GM18873 (cell line): ENCODE measurements at regions not wholly inside any gene's neighbourhood (a gene's known extent, or its start where the extent isn't known, plus 50 kb on each side); places are given as distances from the start of the nearest gene placed in this dataset.
A peak's percentile ranks its signal among the peaks of the same experiment; 100 is the strongest.

Experiments
- ATAC-seq: cut with Tn5 transposase; IDR thresholded peaks from one replicate; pipeline ENCODE4 v1.9.1; 2021; ENCODE audit warnings: mild to moderate bottlenecking, moderate library complexity, moderate number of reproducible peaks; ENCODE audit not compliant: unreplicated experiment, low FRiP score

DNA sequence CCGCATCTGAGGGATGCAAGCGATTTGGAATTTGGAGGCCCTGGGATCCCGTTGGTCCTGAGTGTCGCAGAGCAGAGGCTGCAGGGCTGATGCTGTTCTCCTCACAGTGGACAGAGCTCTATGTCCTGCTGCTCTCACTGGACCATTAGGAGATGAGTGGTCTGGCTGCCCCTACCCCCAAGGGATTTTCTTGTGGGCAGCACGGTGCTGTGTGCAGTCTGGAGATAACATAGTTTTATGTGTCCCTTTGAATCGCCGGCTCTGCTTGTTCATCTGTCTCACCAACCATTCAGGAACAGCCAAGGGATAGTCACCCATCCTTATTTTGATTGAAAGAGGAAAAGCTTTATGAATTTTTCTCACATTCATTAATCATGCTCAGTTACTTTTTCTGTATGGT lies 49.9 kb downstream of the CHRM3 start:
- no peak for ATAC-seq

DNA sequence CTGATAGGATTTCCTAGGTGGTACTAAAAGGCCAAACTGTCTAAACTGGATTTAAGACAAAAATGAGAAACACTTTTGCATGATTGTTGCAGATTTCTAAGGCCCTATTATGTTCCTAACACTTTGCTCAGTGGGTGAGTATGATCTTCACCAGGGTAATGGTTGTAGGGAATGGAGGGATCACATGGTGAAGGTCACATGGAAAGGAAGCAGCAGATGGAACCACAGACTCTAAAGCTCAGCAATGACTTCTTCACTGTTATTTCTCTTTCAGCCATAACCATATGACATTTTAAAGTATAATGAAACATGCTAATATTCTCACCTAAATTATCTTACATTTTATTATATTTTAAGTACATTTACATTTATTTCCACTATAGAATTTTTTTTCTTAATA lies 51.5 kb downstream of the CHRM3 start:
- no peak for ATAC-seq

DNA sequence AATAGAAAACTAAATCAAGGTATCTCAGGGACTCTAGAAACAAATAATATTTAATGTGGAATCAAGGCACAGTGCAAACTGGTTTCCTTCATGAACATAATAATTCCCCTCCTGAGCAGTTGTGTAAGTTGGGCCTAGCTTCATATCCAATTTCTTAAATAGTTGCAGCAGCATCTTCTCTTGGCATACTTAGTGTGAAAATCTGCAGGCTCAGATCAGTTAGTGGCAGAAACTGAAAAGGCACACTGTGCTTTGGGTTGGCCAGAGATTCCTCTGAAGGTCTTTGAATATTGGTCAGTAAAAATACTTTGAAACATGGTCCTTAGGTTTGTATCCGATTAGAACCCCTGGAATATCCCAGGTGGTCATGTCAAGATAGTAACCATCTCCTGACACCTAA lies 52.5 kb downstream of the CHRM3 start:
- no peak for ATAC-seq

DNA sequence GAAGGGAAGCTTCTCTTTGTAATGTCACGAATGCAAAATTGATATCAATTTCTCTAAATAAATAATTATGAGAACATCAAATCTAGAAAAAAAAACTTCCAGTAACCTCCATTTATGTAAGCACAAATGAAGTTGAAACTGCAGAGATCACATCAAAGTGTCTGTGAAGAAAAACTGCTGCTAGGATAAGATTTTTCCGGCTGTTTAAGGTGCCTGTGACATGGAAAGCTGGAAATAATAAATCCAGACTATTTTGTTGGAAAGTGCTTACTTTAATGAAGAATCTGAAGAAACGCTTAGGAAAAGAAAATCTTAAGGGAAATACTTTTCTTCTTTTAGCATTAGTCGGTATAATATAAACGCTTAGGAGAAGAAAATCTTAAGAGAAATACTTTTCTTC lies 57.0 kb downstream of the CHRM3 start:
- no peak for ATAC-seq

DNA sequence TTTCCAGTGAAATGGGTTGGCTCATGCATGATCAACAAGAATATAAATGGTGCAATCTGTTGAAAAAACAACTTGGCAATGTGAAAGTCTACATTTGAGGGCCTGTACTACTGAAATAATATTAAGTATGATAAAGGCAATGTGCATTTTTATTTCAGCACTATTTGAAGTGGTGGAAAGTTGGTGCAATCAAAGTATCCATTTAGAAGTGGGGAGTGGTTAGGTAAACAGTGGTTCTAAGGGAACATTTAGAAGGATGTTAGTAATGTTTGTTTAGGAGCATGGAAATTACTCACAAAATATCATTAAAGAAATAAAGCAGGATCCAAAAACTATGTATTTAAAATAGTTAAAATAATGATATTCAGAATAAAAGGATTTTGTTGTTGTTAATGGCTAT lies 60.2 kb downstream of the CHRM3 start:
- no peak for ATAC-seq

DNA sequence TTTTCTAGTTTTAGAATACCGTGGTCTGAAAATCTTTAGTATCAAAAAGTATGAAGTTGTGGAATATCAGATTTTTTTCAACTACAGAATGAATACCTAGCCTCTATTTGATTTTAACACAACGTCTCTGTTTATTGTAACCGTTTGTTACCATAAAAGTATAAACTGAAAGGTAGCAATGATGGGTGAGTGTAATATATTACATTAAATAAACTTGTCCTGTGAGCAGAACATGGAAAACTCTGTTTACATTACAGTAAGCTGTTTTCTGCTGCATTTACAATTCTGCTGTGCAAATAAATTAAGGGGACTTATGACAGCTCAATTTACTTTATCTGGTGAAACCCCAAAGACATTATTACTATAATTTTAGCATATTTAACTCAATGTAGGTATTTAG lies 62.5 kb downstream of the CHRM3 start:
- ATAC-seq: no peak

DNA sequence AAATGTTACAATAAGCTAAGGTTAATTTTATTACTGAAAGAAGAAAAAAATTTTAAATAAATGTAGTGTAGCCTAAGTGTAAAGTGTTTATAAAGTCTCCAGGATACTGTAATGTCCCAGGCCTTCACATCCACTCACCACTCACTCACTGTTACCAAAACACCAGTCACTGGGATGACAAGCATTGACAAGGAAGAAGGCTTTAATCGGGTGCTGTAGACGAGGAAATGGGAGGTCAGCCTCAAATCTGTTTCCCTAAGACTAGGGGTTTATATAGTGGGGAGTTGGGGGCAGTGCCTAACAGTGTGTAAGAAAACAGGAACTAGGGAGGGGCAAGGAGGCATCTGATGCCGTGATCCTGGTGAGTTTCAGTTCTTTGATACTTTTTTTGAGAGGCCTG lies 69.4 kb downstream of the CHRM3 start:
- no peak for ATAC-seq

DNA sequence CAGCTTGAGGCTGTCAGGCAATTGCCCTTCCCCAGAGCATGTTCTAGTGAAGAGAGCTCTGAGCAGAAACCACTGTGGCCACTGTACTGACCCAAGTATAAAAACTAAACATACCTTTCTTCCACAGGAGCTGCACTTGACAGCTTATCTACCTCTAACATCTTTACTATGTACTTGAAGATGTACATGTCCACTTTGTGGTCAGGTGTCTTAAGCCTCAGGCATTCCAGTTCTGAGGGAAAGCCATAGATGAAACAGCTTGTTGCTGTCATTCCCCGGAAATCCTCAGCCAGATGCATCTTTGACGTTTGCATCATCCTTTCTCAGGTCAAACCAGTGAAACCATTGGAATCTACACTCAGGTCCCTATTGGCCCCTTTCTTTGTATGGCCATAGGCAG lies 70.4 kb downstream of the CHRM3 start:
- no peak for ATAC-seq

DNA sequence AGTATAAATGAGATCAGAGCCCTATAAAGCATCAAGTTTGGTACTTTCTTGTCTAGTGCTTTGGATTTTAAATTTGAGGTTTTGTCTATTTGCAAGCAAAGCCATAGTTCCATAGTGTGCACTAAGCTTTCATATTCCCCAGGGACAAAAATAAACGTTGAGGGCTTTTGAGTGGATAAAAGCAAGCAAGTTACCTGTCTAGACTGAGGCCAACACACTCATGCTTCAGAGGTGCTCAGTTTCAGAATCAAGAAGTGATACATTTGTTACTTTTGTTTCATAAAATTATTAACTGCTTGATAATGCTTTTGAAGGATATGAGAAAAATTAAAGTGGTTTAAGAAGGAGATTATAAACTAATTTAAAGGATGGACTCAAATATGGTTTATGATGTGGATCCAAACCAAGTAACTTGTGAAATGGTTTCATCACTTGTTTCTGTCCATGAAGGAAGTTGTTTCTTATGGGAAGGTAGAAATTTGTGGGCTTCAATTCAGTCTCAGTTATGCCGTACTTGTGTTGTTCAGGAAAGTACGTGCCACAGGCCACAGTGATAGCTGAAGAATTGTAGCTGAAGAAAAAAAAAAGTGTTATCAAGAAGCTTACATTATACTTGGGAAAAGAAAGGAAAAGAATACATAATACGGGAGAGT lies 71.2 kb downstream of the CHRM3 start:
- ATAC-seq: peak; percentile 42

DNA sequence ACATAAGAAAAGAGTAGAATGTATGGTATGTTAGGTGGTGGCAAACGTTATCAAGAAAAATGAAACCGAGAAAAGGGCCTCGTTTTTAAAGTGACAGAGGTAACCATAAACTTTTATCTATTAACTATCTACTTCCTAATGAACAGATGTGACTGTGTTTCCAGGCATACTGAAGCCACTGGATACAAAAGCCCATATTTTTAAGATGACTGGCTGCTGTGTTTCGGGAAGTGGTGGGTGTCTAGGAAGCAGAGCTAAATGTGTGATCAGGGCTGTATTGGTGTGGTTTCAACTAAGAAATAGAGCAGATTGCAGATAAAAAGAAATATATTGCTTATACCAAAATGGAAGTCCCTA lies 71.8 kb downstream of the CHRM3 start:
- ATAC-seq: peak; percentile 84

DNA sequence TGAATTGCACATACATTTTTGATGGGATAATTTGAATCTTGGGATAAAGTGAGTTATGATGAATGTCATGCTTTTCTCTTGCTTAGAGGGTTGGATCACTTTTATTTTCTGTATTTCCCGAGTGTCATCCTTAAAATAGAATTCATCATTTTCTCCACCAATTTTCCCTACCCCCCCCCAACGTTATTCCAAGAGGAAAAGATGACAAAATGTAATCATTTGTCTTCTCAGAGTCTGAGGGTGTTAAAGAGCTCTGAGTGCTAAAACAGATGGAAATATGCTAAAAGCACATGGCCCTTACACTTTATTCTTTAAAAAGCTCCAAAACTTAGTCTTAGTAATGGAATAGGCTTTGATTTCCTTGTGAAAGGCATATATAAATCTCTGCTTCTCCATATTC lies 81.4 kb downstream of the CHRM3 start:
- no peak for ATAC-seq

DNA sequence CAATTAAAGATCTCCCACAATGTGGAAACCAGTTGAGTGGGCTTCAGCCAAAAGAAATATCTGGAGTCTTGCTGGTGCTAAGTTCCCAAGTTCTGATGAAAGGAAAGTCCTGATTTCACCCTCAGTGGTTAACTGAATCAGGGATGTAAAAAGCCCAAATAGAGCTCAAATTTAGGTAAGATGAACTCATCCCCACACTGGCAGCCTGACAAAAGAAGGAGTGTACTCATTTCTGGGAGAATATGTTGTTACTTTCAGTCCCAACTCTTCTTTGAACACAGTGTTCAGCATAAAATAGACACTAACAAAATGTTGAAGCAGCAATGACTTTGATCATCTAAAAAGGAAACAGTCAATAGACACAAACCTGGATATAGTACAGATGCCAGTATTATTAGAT lies 91.7 kb downstream of the CHRM3 start:
- no peak for ATAC-seq

DNA sequence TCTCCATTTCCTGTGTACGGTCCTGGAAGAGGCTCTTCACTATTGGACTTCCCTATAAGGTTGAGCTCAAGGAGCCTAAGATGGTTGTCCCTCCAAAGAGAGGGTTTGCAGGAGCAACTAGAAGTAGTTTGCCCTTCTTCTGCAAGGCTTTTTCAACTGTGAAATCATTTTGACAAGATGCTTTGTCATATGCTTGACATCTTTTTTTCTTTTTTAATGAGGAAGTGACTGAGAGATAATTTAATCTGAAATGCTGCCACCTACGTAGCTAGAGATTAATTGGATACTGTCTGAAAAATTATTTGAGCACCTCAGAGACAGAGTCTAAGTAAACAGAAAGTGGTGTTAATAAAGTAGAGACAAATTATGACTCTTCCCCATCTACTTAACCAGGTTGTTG lies 97.0 kb downstream of the CHRM3 start:
- no peak for ATAC-seq

DNA sequence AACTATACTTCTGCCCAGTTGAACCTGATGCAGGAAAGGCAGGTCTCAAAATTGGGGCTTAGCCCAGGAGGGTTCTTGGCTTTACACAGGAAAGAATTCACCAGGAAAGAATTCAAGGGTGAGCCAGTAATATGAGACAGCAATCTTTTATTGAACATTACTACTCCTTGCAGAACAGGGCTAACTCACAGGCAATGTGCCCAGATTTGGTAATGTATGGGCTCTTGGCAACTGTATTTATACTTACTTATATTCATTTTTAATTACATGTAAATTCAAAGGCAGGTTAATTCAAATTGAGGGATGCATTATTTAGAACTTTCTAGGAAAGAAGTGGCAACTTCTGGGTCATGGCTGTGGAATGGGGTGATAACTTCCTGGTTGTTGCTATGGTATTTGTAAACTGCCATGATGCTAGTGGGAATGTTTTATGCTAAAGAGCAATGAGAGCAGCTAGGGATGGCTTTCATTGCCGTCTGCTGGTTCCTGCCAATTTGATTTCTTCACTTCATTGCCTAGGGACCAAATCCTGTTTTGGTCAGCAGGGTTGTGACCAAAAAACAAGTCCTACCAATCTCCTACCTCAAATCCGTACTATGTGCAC lies 107.5 kb downstream of the CHRM3 start:
- ATAC-seq: no peak

DNA sequence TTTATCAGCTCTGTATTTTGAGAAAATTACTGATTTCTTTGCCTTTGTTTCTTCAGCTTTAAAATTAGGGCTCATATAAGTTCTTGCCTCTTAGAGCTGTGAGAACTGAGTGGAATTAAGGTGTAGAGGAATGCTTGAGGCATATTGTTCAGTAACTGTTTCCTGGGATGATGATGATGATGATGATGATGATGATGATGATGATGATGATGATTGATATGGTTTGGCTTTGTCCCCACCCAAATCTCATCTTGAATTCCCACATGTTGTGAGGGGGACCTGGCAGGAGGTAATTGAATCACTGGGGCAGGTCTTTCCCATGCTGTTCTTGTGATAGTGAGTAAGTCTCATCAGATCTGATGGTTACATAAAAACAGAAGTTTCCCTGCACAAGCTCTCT lies 118.7 kb downstream of the CHRM3 start:
- no peak for ATAC-seq

DNA sequence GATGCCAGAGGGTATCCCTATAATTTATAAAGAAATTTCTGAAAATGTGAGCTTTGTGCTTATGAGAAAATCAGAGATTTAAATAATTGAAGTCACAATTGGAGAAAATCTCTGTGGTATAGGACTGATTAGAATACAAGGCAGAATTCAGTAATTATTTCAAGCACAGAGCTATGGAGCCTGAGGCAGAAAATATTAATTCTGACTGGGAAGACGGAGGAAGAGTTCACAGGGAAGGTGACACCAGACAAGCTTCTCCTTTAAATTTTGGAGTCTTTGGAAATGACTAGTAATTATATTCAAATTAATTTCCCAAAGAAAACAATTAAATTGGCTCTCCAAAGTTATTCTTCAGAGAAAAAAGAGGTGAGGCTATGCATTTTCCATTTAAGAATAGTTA lies 121.5 kb downstream of the CHRM3 start:
- no peak for ATAC-seq

DNA sequence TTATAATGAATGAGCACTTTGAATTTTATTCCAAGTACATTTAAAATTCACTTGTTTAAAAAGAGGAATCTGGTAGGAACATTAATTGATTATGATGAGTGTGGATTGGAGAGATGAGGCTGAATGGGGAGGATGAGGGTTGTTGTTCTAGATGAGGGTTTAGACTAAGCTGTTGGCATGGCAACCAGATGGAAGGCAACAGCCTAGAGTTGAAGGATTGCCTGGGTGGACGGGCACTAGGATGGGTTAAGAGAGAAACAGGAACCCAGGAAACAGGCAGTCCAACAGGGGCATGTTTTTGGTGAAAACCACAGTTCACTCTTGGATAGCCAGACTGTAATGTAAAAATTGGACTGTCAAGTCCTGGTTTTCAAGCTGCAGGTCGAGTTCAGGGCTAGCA lies 125.5 kb downstream of the CHRM3 start:
- no peak for ATAC-seq

DNA sequence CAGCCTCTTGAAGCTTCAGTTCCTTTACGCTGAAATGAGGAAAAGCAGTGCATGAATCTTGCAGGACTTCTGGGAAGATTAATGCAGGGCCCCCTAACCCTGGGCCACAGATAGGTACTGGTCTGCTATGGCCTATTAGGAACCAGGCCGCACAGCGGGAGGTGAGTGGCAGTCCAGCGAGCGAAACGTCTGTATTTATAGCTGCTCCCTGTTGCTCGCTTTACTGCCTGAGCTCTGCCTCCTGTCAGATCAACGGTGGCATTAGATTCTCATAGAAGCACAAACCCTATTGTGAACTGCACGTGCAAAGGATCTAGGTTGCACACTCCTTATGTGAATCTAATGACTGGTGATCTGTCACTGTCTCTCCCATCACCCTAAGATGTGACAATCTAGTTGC lies 130.2 kb downstream of the CHRM3 start:
- ATAC-seq: no peak

DNA sequence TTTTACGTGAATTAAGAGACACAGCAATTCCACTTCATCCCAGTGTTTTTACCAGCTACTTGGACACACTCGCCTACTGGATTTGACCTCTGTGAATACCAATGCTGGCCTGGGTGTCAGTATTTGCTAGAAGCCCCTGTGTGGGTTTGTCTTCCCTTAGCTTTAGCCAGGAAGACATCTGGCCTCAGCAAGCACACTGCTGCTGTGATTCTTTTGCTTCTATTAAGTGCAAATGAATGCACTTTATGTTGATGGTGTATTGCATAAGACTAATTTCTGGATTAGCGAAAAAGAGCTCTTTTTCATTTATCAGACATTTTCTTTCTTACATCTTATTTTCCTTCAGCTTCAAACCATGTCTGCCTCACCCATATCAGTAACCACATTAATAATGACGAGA lies 140.0 kb downstream of the CHRM3 start:
- no peak for ATAC-seq

DNA sequence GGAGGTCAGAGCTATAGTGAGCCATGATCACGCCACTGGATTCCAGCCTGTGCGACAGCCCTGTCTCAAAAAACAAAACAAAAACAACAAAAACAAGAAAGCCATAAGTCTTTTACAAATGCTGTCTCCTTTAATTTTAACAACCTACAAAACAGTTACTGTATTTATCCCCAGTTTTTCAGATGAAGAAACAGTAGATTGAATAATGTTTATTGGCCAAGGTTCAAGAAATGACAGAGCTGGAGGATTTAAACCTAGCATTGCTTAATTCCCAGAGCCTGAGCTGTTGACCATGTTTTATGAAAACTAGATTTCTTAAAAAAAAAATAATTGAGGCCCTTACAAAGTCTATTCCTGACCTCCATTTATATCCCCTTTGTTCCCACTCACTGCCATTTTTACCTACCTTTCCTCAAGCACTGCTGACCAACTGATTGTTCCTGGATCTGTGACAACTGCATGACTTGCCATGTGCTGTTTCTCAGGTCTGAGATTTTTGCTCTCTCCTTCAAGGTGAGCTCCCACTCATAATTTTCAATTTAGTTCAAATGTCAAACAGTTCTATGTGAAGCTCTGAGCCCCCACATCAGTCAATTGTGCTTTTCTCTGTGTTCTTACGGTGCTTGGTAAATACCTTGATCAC lies 140.8 kb downstream of the CHRM3 start:
- ATAC-seq: no peak

DNA sequence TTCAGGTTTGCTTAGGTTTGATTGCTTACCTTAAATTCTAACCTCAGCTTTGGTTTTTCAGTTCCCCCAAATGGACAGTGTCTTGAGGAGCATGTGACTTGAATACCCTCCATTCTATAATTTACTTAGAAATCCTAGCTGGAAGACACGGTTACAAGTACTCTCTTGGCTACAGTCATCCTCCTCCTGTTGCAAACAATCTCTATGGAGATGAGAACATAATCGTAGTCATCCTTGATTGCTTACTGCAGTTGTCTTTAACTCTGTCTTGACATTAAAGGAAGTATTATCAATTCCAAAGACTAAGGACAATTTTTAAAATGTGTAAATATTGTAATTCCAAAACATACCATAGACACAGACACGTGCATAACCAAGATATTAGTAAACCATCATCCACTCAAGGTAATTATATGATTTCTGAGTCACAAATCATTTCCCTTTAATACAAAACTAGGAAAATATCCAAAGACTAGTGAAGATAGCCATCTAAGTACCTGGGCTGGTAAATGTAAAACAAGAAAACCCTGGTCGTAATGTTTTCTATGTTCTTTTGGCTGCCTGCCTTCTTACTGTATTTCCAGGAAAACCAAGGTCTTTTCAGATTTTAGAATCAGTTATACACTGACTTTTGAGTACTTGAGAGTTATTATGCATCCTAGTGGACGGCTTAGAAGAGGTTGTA lies 149.9 kb downstream of the CHRM3 start:
- ATAC-seq: no peak

DNA sequence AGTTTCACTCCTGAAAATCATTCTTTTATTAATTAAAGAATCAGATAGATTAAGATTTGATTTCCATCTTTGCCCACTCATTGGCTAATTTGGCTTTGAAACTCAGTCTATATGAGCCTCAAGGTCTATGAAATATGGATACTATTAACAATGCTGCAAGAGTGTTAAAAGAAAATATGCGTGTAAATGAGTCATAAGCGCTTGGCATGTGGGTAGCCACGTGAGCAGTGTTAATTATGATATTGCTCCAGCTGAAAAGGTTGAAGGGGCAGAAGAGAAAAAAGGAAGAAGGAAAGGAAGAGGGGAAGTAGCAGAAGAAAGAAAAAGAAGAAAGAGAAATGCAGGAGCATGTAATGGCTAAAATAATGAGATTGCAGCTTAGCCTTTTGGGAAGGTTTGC lies 151.4 kb downstream of the CHRM3 start:
- ATAC-seq: no peak
